NCI-H446 (cell line): ENCODE measurements at regions not wholly inside any gene's neighbourhood (a gene's known extent, or its start where the extent isn't known, plus 50 kb on each side); places are given as distances from the start of the nearest gene placed in this dataset.

Experiments used
- DNase-seq, 2 experiments: peaks; one replicate each; lab custom pipeline; 2025; lab: John Stamatoyannopoulos, UW

DNA sequence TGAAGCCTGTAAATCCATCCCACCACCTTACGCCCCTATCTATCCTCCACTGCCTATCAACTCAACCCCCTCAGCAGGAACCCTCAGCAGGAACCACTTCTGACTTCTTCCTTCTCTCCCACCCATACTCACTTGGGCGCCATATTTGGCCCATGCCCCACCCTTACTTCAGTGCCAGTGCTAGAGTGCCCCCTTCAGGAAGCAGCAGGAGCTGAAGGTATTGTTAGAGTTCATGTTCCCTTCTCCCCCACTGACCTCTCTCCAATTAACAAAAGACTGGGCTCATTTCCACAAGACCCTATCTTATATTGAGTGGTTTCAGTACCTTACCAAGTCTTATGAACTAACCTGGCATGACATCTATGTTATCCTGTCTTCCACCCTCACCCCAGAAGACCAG lies 363.1 kb upstream of the SLIT2 start:
- no peak for DNase-seq

GRCh38 chr4:19883841-19884240 lies 367.9 kb upstream of the SLIT2 start:
- DNase-seq = no peak

GRCh38 chr4:19880206-19880605 lies 371.5 kb upstream of the SLIT2 start:
- DNase-seq = no peak

DNA sequence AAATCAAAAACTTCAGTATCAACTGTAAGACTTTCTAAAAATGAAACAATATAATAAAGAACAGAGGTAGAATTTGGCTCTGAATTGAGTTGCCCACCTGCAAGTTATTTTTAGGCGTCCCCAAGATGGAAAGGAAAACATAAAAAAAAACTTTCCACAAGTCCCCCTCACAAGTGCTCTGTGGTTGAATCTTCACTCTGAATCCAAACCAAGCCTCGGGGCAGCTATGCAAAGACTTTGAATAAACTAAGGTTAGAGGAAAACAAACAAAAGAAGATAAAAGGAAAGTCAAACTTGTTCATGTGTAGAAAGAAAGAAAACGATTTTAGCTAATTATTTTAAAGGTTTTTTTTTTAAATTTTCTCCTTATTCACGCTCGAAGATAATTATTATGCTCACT lies 372.4 kb upstream of the SLIT2 start:
- DNase-seq = no peak

- DNase-seq = no peak
These were observed 393.7 kb upstream of the SLIT2 start for GRCh38 chr4:19857991-19858390.

DNA sequence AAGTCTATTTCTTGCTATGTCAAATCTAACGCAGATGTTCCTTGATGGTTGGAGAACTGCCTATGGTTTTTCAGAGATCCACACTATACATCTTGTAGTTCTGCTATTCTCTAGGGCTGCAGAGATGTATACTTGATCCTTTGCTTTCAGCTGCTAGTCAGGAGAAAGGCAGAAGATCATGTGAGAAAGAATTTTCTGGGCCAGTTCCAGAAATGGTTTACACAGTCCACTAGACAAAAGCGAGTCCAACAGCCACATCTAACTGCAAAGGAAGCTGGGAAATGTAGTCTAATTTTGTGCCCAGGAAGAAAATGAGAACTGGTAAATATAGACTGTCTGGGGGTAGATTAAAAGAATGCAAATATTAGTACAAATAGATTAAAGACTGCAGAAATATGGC lies 394.3 kb upstream of the SLIT2 start:
- peak in 1 of 2 experiments; percentile 3 for DNase-seq

GRCh38 chr4:19850909-19851308 lies 400.8 kb upstream of the SLIT2 start:
- DNase-seq = no peak

DNA sequence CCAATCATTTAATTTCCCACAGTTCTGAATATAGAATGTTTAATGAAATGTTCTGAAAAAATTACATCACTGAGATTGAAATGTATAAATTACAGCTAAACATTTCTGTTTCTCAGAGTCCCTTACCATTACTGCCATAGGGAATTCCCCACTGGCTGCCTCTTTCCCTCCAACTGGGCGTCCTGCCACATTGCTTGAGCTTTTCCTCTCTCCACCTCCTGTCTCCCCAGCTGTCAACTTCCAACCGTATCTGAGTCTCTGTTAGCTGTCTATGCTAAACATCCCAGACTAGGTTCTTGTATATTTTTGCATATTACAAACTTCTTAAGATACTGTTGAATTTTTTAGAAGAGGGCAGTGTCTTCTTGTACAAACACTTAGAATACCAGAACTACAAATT lies 407.3 kb upstream of the SLIT2 start:
- peak; percentile 66 to 83 for DNase-seq

- no peak for DNase-seq
These were observed 409.2 kb upstream of the SLIT2 start for GRCh38 chr4:19842471-19842870.

GRCh38 chr4:19838858-19839257 lies 412.8 kb upstream of the SLIT2 start:
- DNase-seq = no peak

DNA sequence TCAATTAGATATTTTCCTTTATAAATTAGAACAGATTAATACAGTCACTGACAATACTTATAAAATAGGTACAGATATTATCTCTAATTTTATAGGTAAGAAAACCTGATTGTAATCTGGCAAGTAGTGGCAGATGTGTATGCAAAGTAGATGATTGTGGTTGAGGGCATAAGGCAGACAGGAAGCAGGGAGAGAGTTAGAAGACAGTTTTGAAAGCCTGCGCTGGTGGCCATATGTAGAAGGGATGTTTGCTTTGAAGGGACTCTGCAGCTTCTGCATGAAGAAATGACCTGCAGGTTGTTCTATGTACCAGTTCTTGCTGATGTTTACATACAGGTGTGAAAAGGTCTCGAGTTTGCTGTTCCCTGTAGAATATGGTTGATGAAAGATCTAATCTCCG lies 416.3 kb upstream of the SLIT2 start:
- no peak for DNase-seq

GRCh38 chr4:19832411-19832810 lies 419.3 kb upstream of the SLIT2 start:
- no peak for DNase-seq

DNA sequence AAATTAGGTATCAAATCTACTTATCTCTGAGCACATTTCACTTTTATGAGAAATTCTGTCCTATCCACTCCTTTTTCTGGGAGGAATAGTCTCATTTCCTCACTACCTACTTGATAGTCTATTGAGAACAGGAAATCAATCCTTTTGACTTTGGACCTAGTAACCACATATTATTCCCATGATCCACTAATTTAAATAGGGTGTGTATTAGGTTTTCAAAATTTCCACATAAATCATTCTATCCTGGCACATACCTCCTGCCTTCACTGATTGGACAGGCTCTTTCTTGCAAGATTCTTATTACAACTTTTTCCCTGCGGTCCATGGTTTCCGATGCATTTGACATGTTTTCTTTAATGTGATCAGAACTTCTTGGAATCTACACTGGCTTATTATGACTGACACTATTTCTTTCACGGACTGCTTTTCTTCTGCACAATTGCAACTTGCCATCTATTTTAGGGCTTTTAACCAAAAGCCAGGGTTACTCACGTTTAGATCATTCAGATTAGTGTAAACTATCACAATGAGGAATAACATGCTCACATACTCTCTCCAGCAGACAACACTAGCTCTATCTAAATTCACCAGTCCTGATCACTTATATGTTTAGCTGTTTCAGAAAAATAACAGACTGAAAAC lies 419.9 kb upstream of the SLIT2 start:
- no peak for DNase-seq

GRCh38 chr4:19829101-19829500 lies 422.6 kb upstream of the SLIT2 start:
- DNase-seq = no peak

DNA sequence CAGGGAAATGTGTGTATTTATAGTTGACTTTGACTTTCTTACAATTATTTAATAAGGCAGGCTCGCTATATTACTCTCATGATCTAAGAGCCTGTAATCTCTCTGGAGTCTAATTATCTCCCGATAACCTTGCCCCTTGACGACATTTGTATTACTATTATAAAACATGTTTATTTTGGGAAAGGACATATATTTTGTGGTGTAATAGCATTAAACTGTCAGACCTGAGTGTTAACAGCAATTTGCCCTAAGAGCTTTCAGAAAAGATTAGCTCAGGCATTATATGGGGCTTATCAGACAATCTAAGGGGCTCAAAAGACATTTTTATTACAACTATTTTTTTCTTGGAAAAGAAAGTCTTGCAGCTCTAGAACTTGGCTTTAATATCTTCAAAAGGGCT lies 427.9 kb upstream of the SLIT2 start:
- no peak for DNase-seq

DNA sequence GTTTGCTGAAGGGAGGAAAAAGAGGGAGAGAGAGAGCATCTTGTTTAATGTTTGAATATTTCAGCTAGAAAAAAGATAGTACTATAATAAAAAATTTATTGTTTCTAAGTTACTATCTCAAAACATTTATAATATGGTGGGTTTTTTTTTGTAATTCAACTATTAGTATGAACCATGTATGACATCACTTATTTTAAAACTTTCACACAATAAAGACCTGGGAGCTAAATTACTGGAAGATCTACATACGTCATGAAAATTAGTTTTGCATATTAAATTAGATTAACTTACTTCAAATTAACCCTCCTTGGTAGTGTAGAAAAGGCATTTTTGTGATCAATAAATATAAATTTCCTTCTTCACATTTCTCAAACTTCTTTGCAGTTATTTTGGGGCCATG lies 432.0 kb upstream of the SLIT2 start:
- DNase-seq = no peak

DNA sequence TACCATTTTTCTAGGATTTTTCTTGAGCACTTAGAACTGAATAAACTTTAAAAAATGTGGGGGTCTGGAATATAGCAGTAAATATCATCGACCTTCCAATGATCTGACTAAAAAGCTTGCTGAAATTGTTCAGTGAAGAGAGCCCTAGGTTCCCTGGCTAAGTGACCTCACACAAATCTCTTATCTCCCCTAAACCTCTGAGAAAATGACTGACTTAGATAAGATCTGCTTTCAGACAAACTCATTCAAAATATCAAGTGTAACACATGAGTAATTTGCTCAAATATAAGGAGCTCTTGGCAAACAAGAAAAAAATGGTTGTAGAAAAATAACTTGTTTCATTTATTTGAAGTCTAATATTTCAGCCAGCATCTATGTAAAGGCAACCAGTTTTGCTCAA lies 441.7 kb upstream of the SLIT2 start:
- no peak for DNase-seq

DNA sequence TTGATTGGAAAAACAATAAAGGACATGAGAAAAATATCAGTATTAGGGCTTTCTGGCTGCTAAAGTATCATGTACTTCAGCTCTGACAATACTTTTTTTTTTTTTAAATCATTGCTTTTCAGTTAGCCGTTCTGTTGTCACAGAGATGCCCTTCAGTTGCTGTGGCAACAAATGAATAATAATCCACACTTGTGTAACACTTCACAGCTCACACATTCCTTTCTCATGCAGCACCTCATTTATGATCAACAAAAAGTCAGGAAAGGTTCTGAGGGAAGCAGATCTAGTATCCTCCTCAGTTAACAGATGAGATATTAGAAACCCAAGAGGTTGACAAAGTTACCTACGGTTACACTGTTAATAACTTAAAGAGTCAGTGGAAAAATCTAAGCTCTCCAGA lies 444.2 kb upstream of the SLIT2 start:
- DNase-seq = no peak

GRCh38 chr4:19806865-19807264 lies 444.8 kb upstream of the SLIT2 start:
- no peak for DNase-seq

DNA sequence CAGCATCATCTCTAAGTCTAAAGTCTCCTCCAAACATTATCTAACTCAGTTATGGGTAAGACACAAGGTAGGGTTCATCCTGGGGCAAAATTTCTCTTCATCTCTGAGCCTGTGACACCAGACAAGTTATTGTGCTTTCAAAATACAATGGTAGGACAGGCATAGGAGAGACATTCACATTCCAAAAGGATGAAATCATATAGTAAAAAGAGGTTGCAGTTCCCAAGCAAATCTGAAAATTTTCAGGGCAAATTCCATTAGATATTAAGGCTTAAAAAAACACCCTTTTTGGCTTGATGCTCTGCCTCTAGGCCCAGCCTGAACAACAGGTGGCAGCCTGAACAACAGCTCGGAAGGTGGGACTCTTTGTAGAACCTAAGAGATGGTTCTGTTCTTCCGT lies 448.3 kb upstream of the SLIT2 start:
- no peak for DNase-seq

- DNase-seq = no peak
These were observed 457.9 kb upstream of the SLIT2 start for GRCh38 chr4:19793831-19794230.

DNA sequence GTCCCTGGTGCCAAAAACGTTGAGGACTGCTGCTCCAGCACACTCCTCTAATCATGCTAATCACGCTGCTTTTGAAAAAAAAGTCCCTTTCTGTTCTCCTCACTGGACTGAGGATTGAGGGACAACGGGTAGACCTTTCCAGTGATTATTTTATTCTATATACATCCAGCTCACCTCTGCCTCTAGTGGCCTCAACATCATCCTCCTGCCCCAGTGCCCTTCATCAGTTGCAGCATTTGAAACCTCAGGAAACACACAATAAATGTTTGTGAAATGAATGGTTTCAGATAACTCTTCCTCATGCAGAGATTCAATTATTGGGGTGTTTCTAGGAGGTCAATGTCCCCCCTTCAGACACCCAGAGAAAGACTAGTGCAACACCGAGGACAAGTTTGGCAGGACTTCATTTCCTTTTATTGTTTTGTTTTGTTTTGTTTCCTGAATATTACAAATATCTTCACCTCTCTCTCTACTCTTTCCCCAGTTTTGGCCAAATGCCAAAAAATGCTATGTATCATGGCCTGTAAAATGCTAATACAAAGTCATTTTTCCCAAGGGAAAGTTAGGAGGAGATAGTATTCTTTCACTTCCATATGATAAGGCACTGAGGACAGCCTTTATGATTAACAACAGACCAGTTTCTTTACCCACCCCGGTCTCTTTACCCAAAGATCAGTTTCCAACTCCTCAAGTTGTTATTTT lies 460.1 kb upstream of the SLIT2 start:
- DNase-seq = no peak

- no peak for DNase-seq
These were observed 465.1 kb upstream of the SLIT2 start for GRCh38 chr4:19786616-19787015.

- no peak for DNase-seq
These were observed 468.0 kb upstream of the SLIT2 start for GRCh38 chr4:19783667-19784223.
